HG02852 (cell line): ENCODE measurements at regions not wholly inside any gene's neighbourhood (a gene's known extent, or its start where the extent isn't known, plus 50 kb on each side); places are given as distances from the start of the nearest gene placed in this dataset.
"Not testable (repeated sequence)": the region's sequence is repeated elsewhere in the genome, so short reads cannot be mapped to it uniquely, and the experiment has no call there.

Experiments
- ATAC-seq: cut with Tn5 transposase; IDR thresholded peaks from one replicate; pipeline ENCODE4 v1.9.1; 2021; ENCODE audit warnings: mild to moderate bottlenecking, moderate library complexity; ENCODE audit not compliant: unreplicated experiment

GRCh38 chr10:106106114-106106513 lies 1058.4 kb downstream of the SORCS1 start:
- no peak for ATAC-seq

- no peak for ATAC-seq
These were observed 1074.7 kb downstream of the SORCS1 start for GRCh38 chr10:106089855-106090254.

GRCh38 chr10:106086391-106086790 lies 1078.1 kb downstream of the SORCS1 start:
- no peak for ATAC-seq

- no peak for ATAC-seq
These were observed 1080.9 kb downstream of the SORCS1 start for GRCh38 chr10:106083572-106083971.

GRCh38 chr10:106082865-106083264 lies 1081.6 kb downstream of the SORCS1 start:
- no peak for ATAC-seq

- no peak for ATAC-seq
These were observed 1085.5 kb downstream of the SORCS1 start for GRCh38 chr10:106078895-106079576.

GRCh38 chr10:106076496-106076895 lies 1088.0 kb downstream of the SORCS1 start:
- ATAC-seq: no peak

GRCh38 chr10:106053061-106053460 lies 1111.4 kb downstream of the SORCS1 start:
- ATAC-seq: no peak

- no peak for ATAC-seq
These were observed 1120.0 kb downstream of the SORCS1 start for GRCh38 chr10:106044503-106044902.

- no peak for ATAC-seq
These were observed 1120.6 kb downstream of the SORCS1 start for GRCh38 chr10:106043863-106044262.

GRCh38 chr10:106038246-106038645 lies 1126.3 kb downstream of the SORCS1 start:
- ATAC-seq: no peak

GRCh38 chr10:106033065-106033464 lies 1131.4 kb downstream of the SORCS1 start:
- no peak for ATAC-seq

- no peak for ATAC-seq
These were observed 1132.0 kb downstream of the SORCS1 start for GRCh38 chr10:106032450-106033002.

- no peak for ATAC-seq
These were observed 1137.3 kb downstream of the SORCS1 start for GRCh38 chr10:106027240-106027639.

- ATAC-seq: no peak
These were observed 1139.2 kb downstream of the SORCS1 start for GRCh38 chr10:106025208-106025811.

GRCh38 chr10:106023329-106023728 lies 1141.2 kb downstream of the SORCS1 start:
- no peak for ATAC-seq

GRCh38 chr10:106019559-106019958 lies 1144.9 kb downstream of the SORCS1 start:
- ATAC-seq: not testable (repeated sequence)

- ATAC-seq: not testable (repeated sequence)
These were observed 1148.9 kb downstream of the SORCS1 start for GRCh38 chr10:106015369-106016199.

GRCh38 chr10:106011250-106011649 lies 1153.3 kb downstream of the SORCS1 start:
- no peak for ATAC-seq

- no peak for ATAC-seq
These were observed 1163.8 kb downstream of the SORCS1 start for GRCh38 chr10:106000721-106001120.

- ATAC-seq: no peak
These were observed 1170.9 kb downstream of the SORCS1 start for GRCh38 chr10:105993609-105994008.
